ENCODE measurements at regions not wholly inside any gene's neighbourhood (a gene's known extent, or its start where the extent isn't known, plus 50 kb on each side); places are given as distances from the start of the nearest gene placed in this dataset.

- CTCF ChIA-PET = no interaction called here
These were observed 71.8 kb upstream of the RAB12 start for GRCh38 chr18:8537400-8537799.

GRCh38 chr18:8538935-8539334, 70.3 kb upstream of the RAB12 start:
- peaks cover 2% of the 10 kb centered on the region for H3K27me3 ChIP-seq (ENCODE audit: control insufficient read depth, insufficient read depth, low read length)
- ChIA-PET CTCF (no interaction called here), POLR2A (no interaction called here)
- TF ChIP-seq CTCF (IDR thresholded peaks at IDR 0.05; ENCODE audit: low read depth, low read length) = no peak
- no peak overlapping the region for H3K27ac ChIP-seq (ENCODE audit: low read depth, low read length)
- no peak overlapping the region for H3K4me3 ChIP-seq (ENCODE audit: low read depth, low read length)
- DNase-seq (ENCODE audit: low read depth, low spot score) = no peak
- no peaks in the 10 kb centered on the region; the same call in 1 of the 2 replicates for H3K9me3 ChIP-seq (ENCODE audit: control insufficient read depth, insufficient read depth, low read length)

More at GRCh38 chr18:8537400-8537799, 71.8 kb upstream of the RAB12 start:
- POLR2A ChIA-PET = no interaction called here
- no peak for DNase-seq (ENCODE audit: low read depth, low spot score)
- TF ChIP-seq CTCF (IDR thresholded peaks at IDR 0.05; ENCODE audit: low read depth, low read length) = no peak
- no peak overlapping the region for H3K27ac ChIP-seq (ENCODE audit: low read depth, low read length)
- peaks cover 2% of the 10 kb centered on the region for H3K27me3 ChIP-seq (ENCODE audit: control insufficient read depth, insufficient read depth, low read length)
- H3K4me3 ChIP-seq (ENCODE audit: low read depth, low read length) = no peak overlapping the region
- no peaks in the 10 kb centered on the region; the same call in 1 of the 2 replicates for H3K9me3 ChIP-seq (ENCODE audit: control insufficient read depth, insufficient read depth, low read length)

- TF ChIP-seq CTCF (IDR thresholded peaks at IDR 0.05; ENCODE audit: low read depth, low read length) = no peak
- no peak overlapping the region for H3K4me3 ChIP-seq (ENCODE audit: low read depth, low read length)
- POLR2A ChIA-PET = no interaction called here
- CTCF ChIA-PET = no interaction called here
- H3K27me3 ChIP-seq (ENCODE audit: control insufficient read depth, insufficient read depth, low read length) = peaks cover 2% of the 10 kb centered on the region
- DNase-seq (ENCODE audit: low read depth, low spot score) = no peak
- no peaks in the 10 kb centered on the region for H3K9me3 ChIP-seq (ENCODE audit: control insufficient read depth, insufficient read depth, low read length)
- no peak overlapping the region for H3K27ac ChIP-seq (ENCODE audit: low read depth, low read length)
These were observed 62.6 kb upstream of the RAB12 start for GRCh38 chr18:8546677-8547076.

GRCh38 chr18:8548186-8548585, 61.1 kb upstream of the RAB12 start:
- Histone ChIP-seq H3K4me3 (ENCODE audit: low read depth, low read length) (no peak overlapping the region), H3K9me3 (ENCODE audit: control insufficient read depth, insufficient read depth, low read length) (no peaks in the 10 kb centered on the region), H3K27me3 (ENCODE audit: control insufficient read depth, insufficient read depth, low read length) (peaks cover 2% of the 10 kb centered on the region), H3K27ac (ENCODE audit: low read depth, low read length) (no peak overlapping the region)
- no peak for TF ChIP-seq CTCF (IDR thresholded peaks at IDR 0.05; ENCODE audit: low read depth, low read length)
- DNase-seq (ENCODE audit: low read depth, low spot score) = peak; percentile 6
- CTCF ChIA-PET = no interaction called here
- POLR2A ChIA-PET = no interaction called here

- H3K9me3 ChIP-seq (ENCODE audit: control insufficient read depth, insufficient read depth, low read length) = no peaks in the 10 kb centered on the region
- POLR2A ChIA-PET = no interaction called here
- no peak for TF ChIP-seq CTCF (IDR thresholded peaks at IDR 0.05; ENCODE audit: low read depth, low read length)
- H3K27me3 ChIP-seq (ENCODE audit: control insufficient read depth, insufficient read depth, low read length) = peaks cover 2% of the 10 kb centered on the region
- CTCF ChIA-PET = no interaction called here
- DNase-seq (ENCODE audit: low read depth, low spot score) = no peak
- no peak overlapping the region for H3K27ac ChIP-seq (ENCODE audit: low read depth, low read length)
- H3K4me3 ChIP-seq (ENCODE audit: low read depth, low read length) = no peak overlapping the region
These were observed 59.9 kb upstream of the RAB12 start for GRCh38 chr18:8549254-8549757.

Measured in AG04450 (cell line).